NCI-H187 treated with DMSO at 0.1 percent for 48 hours (cell line): ENCODE measurements at regions not wholly inside any gene's neighbourhood (a gene's known extent, or its start where the extent isn't known, plus 50 kb on each side); places are given as distances from the start of the nearest gene placed in this dataset.

Experiments
- DNase-seq: peaks from one replicate; lab custom pipeline; 2025; lab: John Stamatoyannopoulos, UW

- no peak for DNase-seq
Observed at GRCh38 chr2:215598376-215598975, 162.6 kb upstream of the FN1 start.

- no peak for DNase-seq
Observed at GRCh38 chr2:215597577-215597976, 161.7 kb upstream of the FN1 start.

GRCh38 chr2:215594766-215595165, 158.9 kb upstream of the FN1 start:
- DNase-seq = no peak

- DNase-seq = no peak
Observed at GRCh38 chr2:215590010-215590745, 154.3 kb upstream of the FN1 start.

GRCh38 chr2:215583881-215584280, 148.0 kb upstream of the FN1 start:
- no peak for DNase-seq

- DNase-seq = no peak
Observed at GRCh38 chr2:215579809-215580208, 143.9 kb upstream of the FN1 start.

- no peak for DNase-seq
Observed at GRCh38 chr2:215577356-215577755, 141.5 kb upstream of the FN1 start.

- DNase-seq = no peak
Observed at GRCh38 chr2:215576572-215576971, 140.7 kb upstream of the FN1 start.

- DNase-seq = no peak
Observed at GRCh38 chr2:215573496-215573895, 137.6 kb upstream of the FN1 start.

GRCh38 chr2:215572341-215572848, 136.5 kb upstream of the FN1 start:
- peak; percentile 1 for DNase-seq

GRCh38 chr2:215571689-215572088, 135.8 kb upstream of the FN1 start:
- DNase-seq = no peak

- DNase-seq = no peak
Observed at GRCh38 chr2:215567504-215567903, 131.6 kb upstream of the FN1 start.

- DNase-seq = no peak
Observed at GRCh38 chr2:215565897-215566296, 130.0 kb upstream of the FN1 start.

GRCh38 chr2:215557701-215558100, 121.8 kb upstream of the FN1 start:
- no peak for DNase-seq

GRCh38 chr2:215556979-215557378, 121.1 kb upstream of the FN1 start:
- DNase-seq = no peak

- no peak for DNase-seq
Observed at GRCh38 chr2:215554689-215555498, 119.0 kb upstream of the FN1 start.

- no peak for DNase-seq
Observed at GRCh38 chr2:215553946-215554345, 118.1 kb upstream of the FN1 start.

- DNase-seq = no peak
Observed at GRCh38 chr2:215552144-215552580, 116.3 kb upstream of the FN1 start.

GRCh38 chr2:215550331-215550730, 114.5 kb upstream of the FN1 start:
- no peak for DNase-seq

GRCh38 chr2:215548714-215549113, 112.8 kb upstream of the FN1 start:
- no peak for DNase-seq

GRCh38 chr2:215542690-215543089, 106.8 kb upstream of the FN1 start:
- no peak for DNase-seq

- DNase-seq = no peak
Observed at GRCh38 chr2:215540658-215541057, 104.8 kb upstream of the FN1 start.

GRCh38 chr2:215537611-215538010, 101.7 kb upstream of the FN1 start:
- DNase-seq = no peak
